HT-29 (cell line): ENCODE measurements at regions not wholly inside any gene's neighbourhood (a gene's known extent, or its start where the extent isn't known, plus 50 kb on each side); places are given as distances from the start of the nearest gene placed in this dataset.

Experiments
- DNase-seq: peaks from one replicate; pipeline ENCODE4 v3.0.0-alpha.2; 2015; ENCODE audit warnings: low spot score

GRCh38 chr11:37527545-37527944 is 929.5 kb upstream of the RAG2 start:
- DNase-seq = no peak

- DNase-seq = peak; percentile 40
Measured at GRCh38 chr11:37525336-37525735, 927.3 kb upstream of the RAG2 start.

- no peak for DNase-seq
Measured at GRCh38 chr11:37519781-37520180, 921.7 kb upstream of the RAG2 start.

- DNase-seq = no peak
Measured at GRCh38 chr11:37512156-37512780, 914.2 kb upstream of the RAG2 start.

- no peak for DNase-seq
Measured at GRCh38 chr11:37511425-37511933, 913.4 kb upstream of the RAG2 start.

GRCh38 chr11:37509506-37509905 is 911.5 kb upstream of the RAG2 start:
- no peak for DNase-seq

GRCh38 chr11:37506531-37506930 is 908.5 kb upstream of the RAG2 start:
- DNase-seq = no peak

GRCh38 chr11:37505406-37505805 is 907.4 kb upstream of the RAG2 start:
- peak; percentile 66 for DNase-seq

GRCh38 chr11:37504921-37505320 is 906.9 kb upstream of the RAG2 start:
- peak; percentile 47 for DNase-seq

- DNase-seq = peak; percentile 65
Measured at GRCh38 chr11:37504060-37504611, 906.1 kb upstream of the RAG2 start.

- DNase-seq = no peak
Measured at GRCh38 chr11:37503411-37504059, 905.5 kb upstream of the RAG2 start.

GRCh38 chr11:37502202-37502601 is 904.2 kb upstream of the RAG2 start:
- no peak for DNase-seq

GRCh38 chr11:37500425-37500824 is 902.4 kb upstream of the RAG2 start:
- no peak for DNase-seq

GRCh38 chr11:37497326-37497725 is 899.3 kb upstream of the RAG2 start:
- DNase-seq = no peak

GRCh38 chr11:37496201-37496600 is 898.2 kb upstream of the RAG2 start:
- no peak for DNase-seq

GRCh38 chr11:37484298-37484697 is 886.3 kb upstream of the RAG2 start:
- DNase-seq = no peak

GRCh38 chr11:37483761-37484160 is 885.7 kb upstream of the RAG2 start:
- DNase-seq = no peak

GRCh38 chr11:37474889-37475288 is 876.9 kb upstream of the RAG2 start:
- no peak for DNase-seq

GRCh38 chr11:37468344-37468743 is 870.3 kb upstream of the RAG2 start:
- DNase-seq = no peak

GRCh38 chr11:37465221-37465620 is 867.2 kb upstream of the RAG2 start:
- DNase-seq = no peak

- no peak for DNase-seq
Measured at GRCh38 chr11:37459456-37459855, 861.4 kb upstream of the RAG2 start.

GRCh38 chr11:37456746-37457145 is 858.7 kb upstream of the RAG2 start:
- DNase-seq = no peak

- DNase-seq = no peak
Measured at GRCh38 chr11:37451903-37452302, 853.9 kb upstream of the RAG2 start.
